Transverse colon (tissue), 4 donors: ENCODE measurements at regions not wholly inside any gene's neighbourhood (a gene's known extent, or its start where the extent isn't known, plus 50 kb on each side); places are given as distances from the start of the nearest gene placed in this dataset.

Experiments used
- DNase-seq: peaks from one replicate; pipeline ENCODE4 v3.0.0-alpha.2; 2019
- H3K27ac ChIP-seq, 4 donors: fragments of 200-600 bp; sonication (generic); 2 replicates each; pipeline ENCODE4 v1.5.1; 2016 to 2018; ENCODE audit warnings: inconsistent platforms in 4 of 4
- H3K27me3 ChIP-seq: fragments of 200-600 bp; sonication (generic); 2 replicates; pipeline ENCODE4 v1.5.1; 2017; ENCODE audit warnings: inconsistent platforms
- H3K36me3 ChIP-seq, 4 donors: fragments of 200-600 bp; sonication (generic); 2 replicates each; pipeline ENCODE4 v1.5.1; 2017 to 2019; ENCODE audit warnings: inconsistent platforms in 4 of 4
- H3K4me1 ChIP-seq, 4 donors: fragments of 200-600 bp; sonication (generic); 2 replicates each; pipeline ENCODE4 v1.5.1; 2017 to 2020; ENCODE audit warnings: inconsistent platforms in 4 of 4
- H3K4me3 ChIP-seq, 4 donors: fragments of 200-600 bp; sonication (generic); 1 replicate in 1 of 4; 2 replicates in 3 of 4; pipeline versions ENCODE4 v1.5.1 to v1.6.1; 2017 to 2019; ENCODE audit warnings: inconsistent platforms in 4 of 4
- H3K9me3 ChIP-seq, 2 donors: fragments of 200-600 bp; sonication (generic); 2 replicates each; pipeline ENCODE4 v1.5.1; 2017 to 2019; ENCODE audit warnings: inconsistent platforms in 2 of 2
- CTCF ChIP-seq, 5 experiments: fragments of 200-600 bp in 3 of 5; fragments of 450-650 bp in 2 of 5; sonication (generic) in 3 of 5; IDR thresholded peaks; 1 replicate in 2 of 5; 2 replicates in 3 of 5; pipeline ENCODE4 v1.5.1; 2016 to 2017; ENCODE audit warnings: antibody characterized with exemption in 5 of 5, inconsistent platforms in 3 of 5, mild to moderate bottlenecking in 2 of 5, moderate library complexity in 1 of 5
- EP300 ChIP-seq: sonication (generic); formaldehyde crosslinking; IDR thresholded peaks from one replicate; pipeline ENCODE4 v1.6.1; 2017; ENCODE audit warnings: antibody characterized with exemption, low read depth
- POLR2A ChIP-seq: fragments of 450-650 bp; IDR thresholded peaks from one replicate; pipeline ENCODE4 v1.6.1; 2016; ENCODE audit warnings: antibody characterized with exemption, mild to moderate bottlenecking, moderate library complexity
- POLR2AphosphoS5 ChIP-seq, 3 donors: sonication (generic); formaldehyde crosslinking; IDR thresholded peaks; one replicate each; pipeline ENCODE4 v1.6.1; 2016; ENCODE audit warnings: antibody characterized with exemption in 3 of 3
- WGBS, 2 donors: methylation state at CpG; one replicate each; pipeline ENCODE4 v1.1.5; 2018; ENCODE audit warnings: low coverage in 1 of 2; 5-methylcytosine and 5-hydroxymethylcytosine counted together
- in situ Hi-C, 4 donors: fragments of 200-750 bp; cut with MboI; loops; one replicate each; pipeline versions ENCODE4 v1.15.0 to v1.15.1; 2017; ENCODE audit warnings: low sequenced_read_pairs in 3 of 4, low pct_ligation_motif_present in 1 of 4, low pct_unique_long_range_greater_than_20kb in 1 of 4
- intact Hi-C: fragments of 100-400 bp; cut with DNase I; formaldehyde crosslinking; loops from one replicate; pipeline ENCODE4 v1.15.1; 2023; ENCODE audit warnings: low total_unique reads

- intact Hi-C loops = no loop called here
- Histone ChIP-seq H3K4me1 (no peaks in the 10 kb centered on the region), H3K4me3 (no peak overlapping the region), H3K9me3 (no peaks in the 10 kb centered on the region), H3K27ac (no peak overlapping the region), H3K27me3 (no peaks in the 10 kb centered on the region), H3K36me3 (no peaks in the 10 kb centered on the region)
- in situ Hi-C loops = no loop called here
- 63 to 66% methylated on average over 2 to 3 of the region's 3 CpGs for WGBS, 2 donors
- TF ChIP-seq POLR2A (no peak), POLR2AphosphoS5 (IDR thresholded peaks at IDR 0.05) (no peak), EP300 (no peak), CTCF (IDR thresholded peaks at IDR 0.05) (no peak)
- no peak for DNase-seq
Observed at GRCh38 chr3:176896640-176897039, 300.6 kb downstream of the TBL1XR1 start.

- H3K27me3 ChIP-seq = no peaks in the 10 kb centered on the region
- no peaks in the 10 kb centered on the region for H3K4me1 ChIP-seq
- no peaks in the 10 kb centered on the region for H3K36me3 ChIP-seq
- TF ChIP-seq POLR2AphosphoS5 (IDR thresholded peaks at IDR 0.05) = no peak
- no peak for TF ChIP-seq POLR2A
- TF ChIP-seq EP300 = no peak
- no peak for TF ChIP-seq CTCF (IDR thresholded peaks at IDR 0.05)
- in situ Hi-C loops = no loop called here
- no peak for DNase-seq
- H3K27ac ChIP-seq = no peak overlapping the region
- no peaks in the 10 kb centered on the region for H3K9me3 ChIP-seq
- no peak overlapping the region for H3K4me3 ChIP-seq
- 83 to 89% methylated on average over 1 to 3 of the region's 3 CpGs for WGBS, 2 donors
- intact Hi-C loops = no loop called here
Observed at GRCh38 chr3:176896165-176896564, 301.1 kb downstream of the TBL1XR1 start.

- no peak for DNase-seq
- H3K4me1 ChIP-seq = no peaks in the 10 kb centered on the region
- no peaks in the 10 kb centered on the region for H3K27me3 ChIP-seq
- H3K27ac ChIP-seq = no peak overlapping the region
- intact Hi-C loops (no loop called here), in situ Hi-C loops (no loop called here)
- H3K4me3 ChIP-seq = no peak overlapping the region
- no peaks in the 10 kb centered on the region for H3K36me3 ChIP-seq
- TF ChIP-seq POLR2A = no peak
- TF ChIP-seq POLR2AphosphoS5 (IDR thresholded peaks at IDR 0.05) = no peak
- TF ChIP-seq CTCF (IDR thresholded peaks at IDR 0.05) = no peak
- WGBS, 2 donors = 100% methylated on average over 1 of the region's 1 CpG
- H3K9me3 ChIP-seq = peaks cover 0 to 8% of the 10 kb centered on the region in 2 donors
Observed at GRCh38 chr3:176879710-176880109, 317.6 kb downstream of the TBL1XR1 start.

GRCh38 chr3:176873261-176873660 is 324.0 kb downstream of the TBL1XR1 start:
- H3K27ac ChIP-seq = no peak overlapping the region
- 73% methylated on average over 1 of the region's 1 CpG; no CpG with 5 or more reads in 1 of the 2 donors for WGBS, 2 donors
- DNase-seq = no peak
- intact Hi-C loops = no loop called here
- H3K27me3 ChIP-seq = no peaks in the 10 kb centered on the region
- in situ Hi-C loops = no loop called here
- H3K36me3 ChIP-seq = no peaks in the 10 kb centered on the region
- no peak overlapping the region for H3K4me3 ChIP-seq
- H3K9me3 ChIP-seq = no peaks in the 10 kb centered on the region
- TF ChIP-seq POLR2AphosphoS5 (IDR thresholded peaks at IDR 0.05) (no peak), POLR2A (no peak)
- H3K4me1 ChIP-seq = no peaks in the 10 kb centered on the region

- H3K9me3 ChIP-seq = no peaks in the 10 kb centered on the region
- 21 to 86% methylated on average over 1 to 4 of the region's 4 CpGs for WGBS, 2 donors
- in situ Hi-C loops = no loop called here
- H3K36me3 ChIP-seq = no peaks in the 10 kb centered on the region
- H3K4me3 ChIP-seq = no peak overlapping the region
- no peaks in the 10 kb centered on the region for H3K27me3 ChIP-seq
- H3K4me1 ChIP-seq = peaks cover 0 to 4% (median 2%) of the 10 kb centered on the region in 4 donors
- TF ChIP-seq CTCF (IDR thresholded peaks at IDR 0.05) (peak; percentile 52 to 78 (median 70)), POLR2AphosphoS5 (IDR thresholded peaks at IDR 0.05) (no peak), POLR2A (no peak), EP300 (no peak)
- no peak overlapping the region for H3K27ac ChIP-seq
- intact Hi-C loops = no loop called here
- peak; percentile 50 for DNase-seq
Observed at GRCh38 chr3:176872771-176873209, 324.5 kb downstream of the TBL1XR1 start.
